ENCODE measurements at regions not wholly inside any gene's neighbourhood (a gene's known extent, or its start where the extent isn't known, plus 50 kb on each side); places are given as distances from the start of the nearest gene placed in this dataset.
A peak's percentile ranks its signal among the peaks of the same experiment; 100 is the strongest.
"Not testable (repeated sequence)": the region's sequence is repeated elsewhere in the genome, so short reads cannot be mapped to it uniquely, and the experiment has no call there.

DNA sequence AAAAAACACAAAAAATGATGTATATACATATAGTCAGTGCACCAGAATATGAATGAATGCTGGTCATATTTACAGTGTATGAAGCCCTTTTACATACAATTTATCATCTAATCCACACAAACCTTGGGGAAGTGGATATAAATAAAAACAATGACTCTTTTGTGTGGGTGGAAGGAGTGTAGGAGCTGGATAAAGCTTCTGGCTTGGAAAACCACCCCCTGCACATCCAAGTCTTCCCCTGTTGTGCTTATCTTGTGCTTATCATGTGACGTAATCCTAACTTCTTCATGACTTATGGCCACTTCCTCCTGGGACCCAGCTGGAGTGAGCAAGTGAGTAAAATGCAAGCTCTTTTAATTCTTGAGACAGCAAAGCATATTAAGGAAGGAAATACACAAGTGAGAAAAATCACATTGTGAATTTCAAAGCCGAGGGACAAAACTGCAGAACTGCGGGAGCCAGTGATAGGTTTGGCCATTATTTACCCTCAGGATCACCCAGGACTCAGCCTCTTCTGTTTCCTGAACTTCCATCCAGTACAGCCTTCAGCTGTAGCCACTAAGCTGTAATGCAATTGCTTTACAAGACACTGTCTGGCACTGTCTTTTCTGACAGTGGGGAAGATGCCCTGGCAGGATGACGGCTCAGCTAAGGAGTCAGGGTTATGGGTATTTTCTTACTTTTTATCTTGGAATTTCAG, 104.0 kb upstream of the PPM1J start:
- POLR2A ChIA-PET: interaction anchor here (0.6 to 0.7 kb wide), 2 partner anchors 210 to 941 kb away, joined by 6 read pairs; no protein-coding TSS in a partner anchor
- Histone ChIP-seq H3K27ac (ENCODE audit: insufficient read depth in 1 of 2, low read depth in 1 of 2, low read length in 2 of 2, poor library complexity in 1 of 2, severe bottlenecking in 2 of 2) (peak overlapping the region in 1 of 2 experiments; percentile 39), H3K4me1 (ENCODE audit: control extremely low read depth in 1 of 4, control insufficient read depth in 4 of 4, insufficient read depth in 4 of 4, low read length in 3 of 4) (peaks cover 3 to 10% (median 6%) of the 10 kb centered on the region in 4 experiments), H3K4me3 (ENCODE audit: control insufficient read depth in 1 of 7, extremely low read depth in 1 of 7, insufficient read depth in 4 of 7, low read depth in 2 of 7, low read length in 6 of 7) (peak overlapping the region in 2 of 7 experiments; percentile 8 to 48), H3K9me3 (ENCODE audit: control extremely low read depth in 1 of 5, control insufficient read depth in 4 of 5, insufficient read depth in 2 of 5, low read depth in 1 of 5, low read length in 4 of 5) (no peaks in the 10 kb centered on the region), H3K27me3 (replicated peaks in 2 of 5; ENCODE audit: control insufficient read depth in 4 of 5, insufficient read depth in 5 of 5, low read length in 4 of 5) (no peaks in the 10 kb centered on the region), H3K36me3 (ENCODE audit: control insufficient read depth in 4 of 4, insufficient read depth in 4 of 4, low read length in 3 of 4) (no peaks in the 10 kb centered on the region)
- WGBS (ENCODE audit: insufficient coverage): 0% methylated on average over 2 of the region's 4 CpGs
- peak; percentile 61 to 85 (median 77) for DNase-seq
- CTCF ChIA-PET: interaction anchor here (0.8 to 2.3 kb wide), 4 partner anchors 10 to 222 kb away, joined by 3 to 9 read pairs (median 6); partner anchors contain the start of gene PPM1J

DNA sequence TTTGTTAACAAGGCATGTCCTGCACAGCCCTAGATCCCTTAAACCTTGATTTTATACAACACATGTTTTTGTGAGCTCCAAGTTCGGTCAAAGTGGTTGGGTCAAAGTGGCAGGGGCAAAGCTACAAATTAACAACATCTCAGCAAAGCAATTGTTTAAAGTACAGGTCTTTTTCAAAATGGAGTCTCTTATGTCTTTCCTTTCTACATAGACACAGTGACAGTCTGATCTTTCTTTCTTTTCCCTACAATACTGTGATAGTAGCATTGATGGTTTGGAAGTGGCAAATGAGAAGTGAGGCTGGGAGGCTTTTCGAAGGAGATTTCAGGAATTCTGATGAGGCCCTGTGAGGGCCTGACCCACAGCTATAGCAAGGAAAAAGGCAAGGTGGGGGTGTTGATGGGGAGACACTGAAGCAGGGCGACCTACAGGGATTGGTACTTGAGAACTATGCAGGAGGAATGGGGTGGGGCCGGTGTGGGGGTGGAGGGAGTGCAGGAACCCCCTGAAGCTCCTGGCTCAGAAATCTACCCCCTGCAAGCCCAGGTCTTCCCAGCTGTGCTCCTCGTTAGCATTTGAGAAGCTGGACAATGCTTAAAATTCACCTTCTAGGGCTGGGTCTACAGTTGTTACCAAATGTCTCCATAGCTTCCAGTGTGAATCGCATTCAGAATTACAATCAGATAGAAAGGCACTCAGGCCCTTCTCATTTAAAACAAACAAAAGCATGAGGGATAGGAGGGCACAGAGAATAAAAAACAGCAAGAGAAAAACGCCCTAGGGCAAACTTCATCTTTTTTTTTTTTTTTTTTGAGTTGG, 102.6 kb upstream of the PPM1J start:
- ChIA-PET CTCF (interaction anchor here (0.7 to 2.3 kb wide), 5 partner anchors 8 to 101 kb away, joined by 3 to 9 read pairs (median 4); no protein-coding TSS in a partner anchor), POLR2A (no interaction called here)
- no peaks in the 10 kb centered on the region for H3K36me3 ChIP-seq (ENCODE audit: control insufficient read depth in 4 of 4, insufficient read depth in 4 of 4, low read length in 3 of 4)
- H3K27ac ChIP-seq (ENCODE audit: insufficient read depth in 1 of 2, low read depth in 1 of 2, low read length in 2 of 2, poor library complexity in 1 of 2, severe bottlenecking in 2 of 2): no peak overlapping the region
- H3K4me3 ChIP-seq (ENCODE audit: control insufficient read depth in 1 of 7, extremely low read depth in 1 of 7, insufficient read depth in 4 of 7, low read depth in 2 of 7, low read length in 6 of 7): no peak overlapping the region
- peaks cover 3 to 10% (median 6%) of the 10 kb centered on the region in 4 experiments for H3K4me1 ChIP-seq (ENCODE audit: control extremely low read depth in 1 of 4, control insufficient read depth in 4 of 4, insufficient read depth in 4 of 4, low read length in 3 of 4)
- no peaks in the 10 kb centered on the region for H3K27me3 ChIP-seq (replicated peaks in 2 of 5; ENCODE audit: control insufficient read depth in 4 of 5, insufficient read depth in 5 of 5, low read length in 4 of 5)
- H3K9me3 ChIP-seq (ENCODE audit: control extremely low read depth in 1 of 5, control insufficient read depth in 4 of 5, insufficient read depth in 2 of 5, low read depth in 1 of 5, low read length in 4 of 5): no peaks in the 10 kb centered on the region
- no peak for DNase-seq
- 94% methylated on average over 5 of the region's 7 CpGs for WGBS (ENCODE audit: insufficient coverage)

DNA sequence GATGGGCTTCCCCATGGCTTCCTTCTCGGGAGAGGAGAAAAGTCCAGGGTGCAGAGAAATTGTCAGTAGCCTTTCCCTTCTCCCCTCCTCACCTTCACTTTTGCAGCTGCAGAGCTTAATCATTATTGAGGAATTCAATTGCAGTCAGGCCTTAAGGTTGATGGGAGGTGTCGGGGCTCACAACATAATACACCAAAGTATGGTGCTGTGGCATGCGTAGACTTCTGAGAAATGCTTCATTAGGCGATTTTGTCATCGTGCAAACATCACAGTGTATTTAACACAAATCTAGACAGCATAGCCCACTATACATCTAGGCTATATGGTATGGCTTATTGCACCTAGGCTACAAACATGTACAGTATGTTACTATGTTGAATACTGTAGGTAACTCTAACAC, 100.2 kb upstream of the PPM1J start:
- ChIA-PET CTCF (interaction anchor here (2.0 kb wide), 1 partner anchor 10 kb away, joined by 4 read pairs; no protein-coding TSS in a partner anchor), POLR2A (no interaction called here)
- H3K27me3 ChIP-seq (replicated peaks in 2 of 5; ENCODE audit: control insufficient read depth in 4 of 5, insufficient read depth in 5 of 5, low read length in 4 of 5): peaks cover 0 to 2% (median 0%) of the 10 kb centered on the region in 5 experiments
- no peak for DNase-seq
- no peaks in the 10 kb centered on the region for H3K36me3 ChIP-seq (ENCODE audit: control insufficient read depth in 4 of 4, insufficient read depth in 4 of 4, low read length in 3 of 4)
- H3K27ac ChIP-seq (ENCODE audit: insufficient read depth in 1 of 2, low read depth in 1 of 2, low read length in 2 of 2, poor library complexity in 1 of 2, severe bottlenecking in 2 of 2): no peak overlapping the region
- H3K9me3 ChIP-seq (ENCODE audit: control extremely low read depth in 1 of 5, control insufficient read depth in 4 of 5, insufficient read depth in 2 of 5, low read depth in 1 of 5, low read length in 4 of 5): no peaks in the 10 kb centered on the region
- 93% methylated on average over 3 of the region's 5 CpGs for WGBS (ENCODE audit: insufficient coverage)
- H3K4me1 ChIP-seq (ENCODE audit: control extremely low read depth in 1 of 4, control insufficient read depth in 4 of 4, insufficient read depth in 4 of 4, low read length in 3 of 4): peaks cover 3 to 10% (median 6%) of the 10 kb centered on the region in 4 experiments
- H3K4me3 ChIP-seq (ENCODE audit: control insufficient read depth in 1 of 7, extremely low read depth in 1 of 7, insufficient read depth in 4 of 7, low read depth in 2 of 7, low read length in 6 of 7): no peak overlapping the region

DNA sequence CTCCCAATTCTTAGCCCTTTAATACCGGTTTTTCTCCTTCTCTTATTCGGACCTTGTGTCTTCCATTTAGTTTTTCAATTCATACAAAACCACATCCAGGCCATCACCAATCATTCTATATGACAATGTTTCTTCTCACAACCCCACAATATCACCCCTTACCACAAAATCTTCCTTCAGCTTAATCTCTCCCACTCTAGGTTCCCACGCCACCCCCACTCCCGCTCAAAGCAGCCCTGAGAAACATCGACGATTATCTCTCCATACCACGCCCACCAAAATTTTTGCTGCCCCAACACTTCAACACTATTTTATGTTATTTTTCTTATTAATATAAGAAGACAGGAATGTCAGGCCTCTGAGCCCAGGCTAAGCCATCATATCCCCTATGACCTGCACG, 99.5 kb upstream of the PPM1J start:
- H3K27ac ChIP-seq (ENCODE audit: insufficient read depth in 1 of 2, low read depth in 1 of 2, low read length in 2 of 2, poor library complexity in 1 of 2, severe bottlenecking in 2 of 2); DNase-seq; H3K9me3 ChIP-seq (ENCODE audit: control extremely low read depth in 1 of 5, control insufficient read depth in 4 of 5, insufficient read depth in 2 of 5, low read depth in 1 of 5, low read length in 4 of 5); H3K36me3 ChIP-seq (ENCODE audit: control insufficient read depth in 4 of 4, insufficient read depth in 4 of 4, low read length in 3 of 4); POLR2A ChIA-PET; H3K4me1 ChIP-seq (ENCODE audit: control extremely low read depth in 1 of 4, control insufficient read depth in 4 of 4, insufficient read depth in 4 of 4, low read length in 3 of 4); H3K27me3 ChIP-seq (replicated peaks in 2 of 5; ENCODE audit: control insufficient read depth in 4 of 5, insufficient read depth in 5 of 5, low read length in 4 of 5); H3K4me3 ChIP-seq (ENCODE audit: control insufficient read depth in 1 of 7, extremely low read depth in 1 of 7, insufficient read depth in 4 of 7, low read depth in 2 of 7, low read length in 6 of 7): not testable (repeated sequence)
- CTCF ChIA-PET: interaction anchor here (1.7 to 2.0 kb wide), 2 partner anchors 9 to 11 kb away, joined by 4 to 8 read pairs; no protein-coding TSS in a partner anchor
- 100% methylated on average over 2 of the region's 8 CpGs for WGBS (ENCODE audit: insufficient coverage)

DNA sequence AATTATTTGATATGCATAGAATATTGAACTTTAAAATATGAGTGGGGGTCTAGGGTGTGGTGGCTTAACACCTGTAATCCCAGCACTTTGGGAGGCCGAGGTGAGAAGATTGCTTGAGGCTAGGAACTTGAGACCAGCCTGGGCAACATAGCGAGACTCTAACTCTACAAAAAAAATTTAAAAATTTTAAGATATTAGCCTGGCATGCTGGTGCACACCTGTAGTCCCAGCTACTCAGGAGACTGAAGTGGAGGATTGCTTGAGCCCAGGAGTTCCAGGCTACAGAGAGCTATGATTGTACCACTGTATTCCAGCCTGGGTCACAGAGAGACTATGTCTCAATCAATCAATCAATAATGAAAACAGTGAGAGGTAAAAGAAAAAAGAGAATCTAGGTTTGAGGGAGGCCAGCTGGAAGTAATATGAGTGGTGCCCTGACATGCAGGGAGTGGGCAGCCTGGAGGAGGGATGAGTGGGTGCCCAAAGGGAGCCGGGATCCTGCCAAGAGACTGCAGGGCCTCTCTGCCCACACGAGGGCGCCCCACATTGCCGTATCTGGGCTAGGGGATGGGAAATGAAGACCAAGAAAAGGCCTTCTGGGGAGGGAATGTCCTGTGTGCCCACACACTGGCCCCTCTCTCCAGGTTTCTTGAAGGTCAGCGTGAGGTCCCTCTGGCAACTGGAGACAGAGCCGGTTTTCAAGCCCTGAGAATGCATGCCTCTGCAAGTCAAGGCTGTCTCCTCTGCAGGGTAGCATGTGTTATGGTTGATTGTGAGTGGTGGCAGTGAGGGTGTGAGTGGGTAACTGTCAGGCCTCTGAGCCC, 93.9 kb upstream of the PPM1J start:
- no peaks in the 10 kb centered on the region for H3K4me1 ChIP-seq (ENCODE audit: control extremely low read depth in 1 of 4, control insufficient read depth in 4 of 4, insufficient read depth in 4 of 4, low read length in 3 of 4)
- 20% methylated on average over 5 of the region's 8 CpGs for WGBS (ENCODE audit: insufficient coverage)
- DNase-seq: peak; percentile 50 to 60 (median 57)
- ChIA-PET POLR2A (no interaction called here), CTCF (interaction anchor here (1.1 to 10.2 kb wide), 12 partner anchors 9 to 264 kb away, joined by 3 to 268 read pairs (median 4); partner anchors contain the start of genes LRIG2 and PPM1J)
- no peak overlapping the region for H3K4me3 ChIP-seq (ENCODE audit: control insufficient read depth in 1 of 7, extremely low read depth in 1 of 7, insufficient read depth in 4 of 7, low read depth in 2 of 7, low read length in 6 of 7)
- H3K27ac ChIP-seq (ENCODE audit: insufficient read depth in 1 of 2, low read depth in 1 of 2, low read length in 2 of 2, poor library complexity in 1 of 2, severe bottlenecking in 2 of 2): no peak overlapping the region
- H3K27me3 ChIP-seq (replicated peaks in 2 of 5; ENCODE audit: control insufficient read depth in 4 of 5, insufficient read depth in 5 of 5, low read length in 4 of 5): peaks cover 0 to 4% (median 0%) of the 10 kb centered on the region in 5 experiments
- H3K36me3 ChIP-seq (ENCODE audit: control insufficient read depth in 4 of 4, insufficient read depth in 4 of 4, low read length in 3 of 4): no peaks in the 10 kb centered on the region
- H3K9me3 ChIP-seq (ENCODE audit: control extremely low read depth in 1 of 5, control insufficient read depth in 4 of 5, insufficient read depth in 2 of 5, low read depth in 1 of 5, low read length in 4 of 5): no peaks in the 10 kb centered on the region

DNA sequence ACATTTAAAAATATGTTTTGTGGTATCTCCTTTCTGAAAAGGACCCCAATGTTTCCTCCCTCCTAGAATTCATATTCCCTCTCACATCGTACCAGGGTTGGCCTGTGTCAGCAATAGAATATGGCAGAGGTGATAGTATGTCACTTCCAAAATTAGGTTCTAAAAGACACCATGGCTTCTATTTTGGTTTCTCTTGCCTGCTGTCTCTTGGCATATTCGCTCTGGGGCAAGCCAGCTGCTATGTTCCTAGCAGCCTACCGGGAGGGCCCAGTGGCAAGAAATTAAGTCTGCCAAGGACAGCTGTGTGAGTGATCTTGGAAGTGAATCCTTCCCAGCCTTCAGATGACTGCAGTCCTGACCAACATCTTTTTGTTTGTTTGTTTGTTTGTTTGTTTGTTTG, 92.9 kb upstream of the PPM1J start:
- no peaks in the 10 kb centered on the region for H3K9me3 ChIP-seq (ENCODE audit: control extremely low read depth in 1 of 5, control insufficient read depth in 4 of 5, insufficient read depth in 2 of 5, low read depth in 1 of 5, low read length in 4 of 5)
- ChIA-PET POLR2A (no interaction called here), CTCF (interaction anchor here (1.1 to 10.2 kb wide), 5 partner anchors 8 to 265 kb away, joined by 3 to 268 read pairs (median 5); partner anchors contain the start of genes LRIG2 and PPM1J)
- peaks cover 0 to 4% (median 0%) of the 10 kb centered on the region in 5 experiments for H3K27me3 ChIP-seq (replicated peaks in 2 of 5; ENCODE audit: control insufficient read depth in 4 of 5, insufficient read depth in 5 of 5, low read length in 4 of 5)
- H3K4me1 ChIP-seq (ENCODE audit: control extremely low read depth in 1 of 4, control insufficient read depth in 4 of 4, insufficient read depth in 4 of 4, low read length in 3 of 4): no peaks in the 10 kb centered on the region
- H3K27ac ChIP-seq (ENCODE audit: insufficient read depth in 1 of 2, low read depth in 1 of 2, low read length in 2 of 2, poor library complexity in 1 of 2, severe bottlenecking in 2 of 2): no peak overlapping the region
- H3K36me3 ChIP-seq (ENCODE audit: control insufficient read depth in 4 of 4, insufficient read depth in 4 of 4, low read length in 3 of 4): no peaks in the 10 kb centered on the region
- DNase-seq: no peak
- no peak overlapping the region for H3K4me3 ChIP-seq (ENCODE audit: control insufficient read depth in 1 of 7, extremely low read depth in 1 of 7, insufficient read depth in 4 of 7, low read depth in 2 of 7, low read length in 6 of 7)
- WGBS (ENCODE audit: insufficient coverage): 88% methylated on average over 3 of the region's 3 CpGs
